Stimulated activated CD8-positive, alpha-beta memory T cell treated with anti-CD3 and anti-CD28 coated beads, Interleukin-7, amount 100 ng/mL, for 4 hours (primary cell): ENCODE measurements at regions not wholly inside any gene's neighbourhood (a gene's known extent, or its start where the extent isn't known, plus 50 kb on each side); places are given as distances from the start of the nearest gene placed in this dataset.
"Not testable (repeated sequence)": the region's sequence is repeated elsewhere in the genome, so short reads cannot be mapped to it uniquely, and the experiment has no call there.

Source experiments
- DNase-seq, 2 donors: peaks; one replicate each; pipeline ENCODE4 v3.0.0-alpha.2; 2020; ENCODE audit warnings: low read depth in 2 of 2

DNA sequence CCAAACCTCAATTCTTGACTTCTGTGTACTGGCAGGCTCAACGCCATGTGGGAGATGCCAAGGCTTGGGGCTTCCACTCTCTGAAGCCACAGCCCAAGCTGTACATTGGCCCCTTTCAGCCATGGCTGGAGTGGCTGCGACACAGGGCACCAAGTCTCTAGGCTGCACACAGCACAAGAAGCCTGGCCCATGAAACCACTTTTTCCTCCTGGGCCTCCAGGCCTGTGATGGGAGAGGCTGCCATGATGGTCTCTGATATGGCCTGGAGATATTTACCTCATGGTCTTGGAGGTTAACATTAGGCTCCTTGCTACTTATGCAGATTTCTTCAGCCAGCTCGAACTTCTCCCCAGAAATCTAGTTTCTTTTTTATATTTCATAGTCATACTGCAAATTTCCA is 724.1 kb downstream of the RNF144A start:
- not testable (repeated sequence) for DNase-seq

DNA sequence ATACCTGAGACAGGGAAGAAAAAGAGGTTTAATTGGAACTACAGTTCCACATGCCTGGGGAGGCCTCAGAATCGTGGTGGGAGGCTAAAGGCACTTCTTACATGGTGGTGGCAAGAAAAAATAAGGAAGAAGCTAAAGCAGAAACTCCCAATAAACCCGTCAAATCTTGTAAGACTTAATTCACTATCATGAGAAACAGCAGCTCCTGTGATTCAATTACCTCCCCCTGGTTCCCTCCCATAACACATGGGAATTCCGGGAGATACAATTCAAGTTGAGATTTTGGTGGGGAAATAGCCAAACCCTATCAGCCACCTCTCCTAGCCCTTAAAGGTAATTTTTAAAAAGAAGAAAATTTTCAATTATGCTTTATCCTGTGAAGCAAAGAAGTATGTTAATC is 728.8 kb downstream of the RNF144A start:
- DNase-seq, result no peak

DNA sequence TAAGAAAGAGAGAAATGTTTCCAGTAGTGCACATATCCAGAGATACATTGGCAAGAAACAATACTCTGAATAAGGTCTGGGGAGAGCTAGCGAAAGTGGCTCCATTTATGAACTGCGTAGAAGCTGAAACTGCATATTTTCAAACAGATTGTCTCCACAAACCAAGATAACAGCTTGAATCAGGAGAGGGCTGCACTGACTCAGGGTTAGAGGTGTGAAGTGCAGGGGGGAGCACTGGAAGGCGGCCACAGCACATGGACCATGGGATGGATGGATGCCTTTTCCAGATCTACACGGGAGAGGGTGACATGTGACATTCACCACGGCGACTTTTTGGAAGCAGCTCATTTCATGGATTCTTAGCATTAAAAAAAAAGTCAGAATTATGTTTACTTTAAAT is 729.4 kb downstream of the RNF144A start:
- DNase-seq, result no peak

DNA sequence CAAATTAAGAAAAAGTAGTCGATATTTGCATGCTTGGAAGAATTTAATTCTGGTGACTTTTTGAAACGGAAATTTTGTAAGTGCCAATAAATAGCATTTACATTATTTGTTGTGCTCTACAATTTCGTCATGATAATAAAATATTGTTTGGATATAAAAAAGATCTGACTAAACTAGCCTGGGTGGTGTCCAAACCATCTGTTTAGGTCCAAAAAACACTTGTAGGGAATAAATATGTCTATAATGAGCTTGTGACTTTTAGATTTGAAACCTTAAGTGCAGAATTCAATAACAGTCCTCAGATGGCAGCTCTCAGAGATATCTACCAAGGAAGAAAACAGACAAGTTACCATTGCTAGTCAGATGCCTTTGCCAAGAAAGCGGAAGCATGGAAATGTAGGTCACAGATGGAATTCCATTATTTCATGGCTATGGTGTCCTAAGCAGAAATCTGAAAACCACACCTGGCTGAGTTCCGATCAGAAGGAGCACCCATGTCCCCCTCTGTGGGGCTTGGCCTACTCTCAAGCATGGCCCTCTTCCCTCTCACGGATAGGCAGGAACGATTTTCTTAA is 731.1 kb downstream of the RNF144A start:
- DNase-seq, result no peak

GRCh38 chr2:7649461-7650228 is 732.4 kb downstream of the RNF144A start:
- DNase-seq, result no peak

GRCh38 chr2:7653617-7654016 is 736.4 kb downstream of the RNF144A start:
- no peak for DNase-seq

DNA sequence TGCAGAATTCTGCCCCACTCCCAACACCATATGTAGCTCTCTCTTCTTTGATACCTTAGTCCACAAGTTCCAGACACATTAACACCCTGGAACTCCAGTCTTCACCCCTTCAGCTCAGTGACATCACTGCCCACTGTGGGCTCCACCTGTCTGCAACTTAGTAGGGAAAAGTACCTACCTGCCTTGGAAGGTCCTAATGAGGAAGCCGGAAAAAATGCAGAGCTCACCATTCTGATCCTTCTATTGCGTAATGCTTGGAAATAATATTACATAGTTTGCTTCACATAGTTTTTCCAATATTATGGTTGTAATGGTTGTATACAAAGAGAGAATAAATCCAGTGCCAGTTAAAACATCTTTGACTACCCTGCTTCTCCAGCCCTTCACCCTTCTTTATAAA is 738.4 kb downstream of the RNF144A start:
- no peak for DNase-seq

- not testable (repeated sequence) for DNase-seq
Measured at GRCh38 chr2:7657526-7657925, 740.3 kb downstream of the RNF144A start.

GRCh38 chr2:7658486-7658885 is 741.3 kb downstream of the RNF144A start:
- DNase-seq, result no peak

DNA sequence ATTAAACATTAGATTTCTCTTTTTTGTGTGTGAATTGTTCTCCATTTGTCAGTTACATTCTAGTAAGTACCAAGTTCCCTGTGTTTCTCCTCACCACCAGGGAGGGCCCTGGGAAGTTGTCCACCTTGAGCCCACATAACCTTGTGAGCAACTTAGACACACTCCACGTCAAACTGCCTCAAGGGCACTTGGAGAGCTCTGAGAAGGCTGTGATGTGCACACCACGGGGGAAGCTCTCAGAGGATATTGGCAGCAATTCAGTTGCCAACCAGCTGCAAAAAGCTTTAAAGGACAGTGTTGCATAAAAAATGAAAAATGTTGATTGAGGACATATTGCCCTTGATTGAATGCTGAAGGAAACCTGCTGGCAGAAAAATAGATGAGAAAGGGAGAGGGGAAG is 743.6 kb downstream of the RNF144A start:
- DNase-seq, result no peak

DNA sequence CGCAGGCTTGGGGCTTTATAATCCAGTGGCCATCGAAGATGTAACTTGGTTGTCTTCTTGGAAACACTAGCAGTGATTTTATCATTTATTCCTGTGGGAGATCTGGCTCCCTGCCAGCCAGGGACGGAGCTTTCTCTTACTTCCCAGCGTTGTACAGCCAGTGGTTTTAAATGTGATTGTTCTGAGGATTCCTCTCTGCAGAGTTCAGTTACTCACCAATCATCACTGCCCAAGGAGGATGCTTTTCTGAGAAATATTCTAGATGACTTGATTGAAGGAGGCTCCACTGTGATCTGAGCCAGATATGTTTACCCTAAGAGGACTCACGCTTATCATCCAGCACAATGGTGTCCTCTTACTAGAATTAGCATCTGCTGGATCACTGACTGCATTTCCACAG is 744.3 kb downstream of the RNF144A start:
- DNase-seq, result no peak

DNA sequence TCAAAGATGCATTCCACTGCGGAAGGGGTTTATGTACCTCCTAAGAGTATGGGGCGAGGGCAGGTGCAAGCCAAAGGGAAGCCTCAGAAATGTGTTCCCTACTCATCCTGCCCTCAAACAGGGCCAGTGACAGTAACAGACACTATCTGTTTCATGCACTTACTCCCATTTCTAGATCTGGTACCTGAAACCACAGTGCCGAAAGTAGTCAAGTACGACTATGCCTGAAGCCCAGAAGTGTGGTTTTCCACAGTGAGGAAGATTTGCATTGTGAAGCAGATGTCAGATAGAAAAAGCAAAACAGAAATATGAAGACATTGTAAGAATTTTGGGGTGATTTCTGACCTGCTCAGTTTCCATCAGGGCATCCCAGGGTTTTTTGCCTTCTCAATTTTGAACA is 748.7 kb downstream of the RNF144A start:
- DNase-seq, result no peak

DNA sequence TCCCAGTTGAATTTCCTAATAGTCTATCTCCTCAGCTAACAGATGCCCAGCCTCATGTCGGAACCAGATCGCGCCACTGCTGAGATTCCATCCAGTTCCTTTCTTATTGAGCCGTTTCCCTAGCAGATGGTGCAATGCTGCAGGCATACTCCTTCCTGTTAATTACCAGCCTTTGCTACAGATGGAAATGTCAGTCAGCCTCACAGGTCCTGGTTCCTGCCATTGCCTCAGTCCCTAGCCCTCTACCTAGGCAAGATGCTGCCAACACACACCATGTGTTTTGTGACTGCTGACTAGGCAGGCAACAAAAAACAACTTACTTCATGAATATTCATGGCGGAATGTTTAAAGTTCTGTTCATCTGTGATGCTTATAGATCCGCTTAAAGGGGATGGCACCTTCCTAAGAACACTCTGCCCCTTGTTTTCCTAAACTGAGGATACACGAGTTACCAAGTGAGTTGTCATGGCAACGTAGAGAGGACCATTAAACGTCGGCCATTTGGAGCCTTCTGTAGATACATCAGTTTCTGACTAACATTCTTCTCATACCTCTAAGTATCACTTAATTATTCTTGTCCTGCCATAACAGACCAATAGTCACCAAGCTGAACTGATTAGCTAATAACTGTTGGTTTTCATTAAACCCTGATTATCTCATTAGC is 749.5 kb downstream of the RNF144A start:
- no peak for DNase-seq

GRCh38 chr2:7667260-7667757 is 750.1 kb downstream of the RNF144A start:
- no peak for DNase-seq

- DNase-seq, result no peak
Measured at GRCh38 chr2:7670905-7671641, 753.9 kb downstream of the RNF144A start.

DNA sequence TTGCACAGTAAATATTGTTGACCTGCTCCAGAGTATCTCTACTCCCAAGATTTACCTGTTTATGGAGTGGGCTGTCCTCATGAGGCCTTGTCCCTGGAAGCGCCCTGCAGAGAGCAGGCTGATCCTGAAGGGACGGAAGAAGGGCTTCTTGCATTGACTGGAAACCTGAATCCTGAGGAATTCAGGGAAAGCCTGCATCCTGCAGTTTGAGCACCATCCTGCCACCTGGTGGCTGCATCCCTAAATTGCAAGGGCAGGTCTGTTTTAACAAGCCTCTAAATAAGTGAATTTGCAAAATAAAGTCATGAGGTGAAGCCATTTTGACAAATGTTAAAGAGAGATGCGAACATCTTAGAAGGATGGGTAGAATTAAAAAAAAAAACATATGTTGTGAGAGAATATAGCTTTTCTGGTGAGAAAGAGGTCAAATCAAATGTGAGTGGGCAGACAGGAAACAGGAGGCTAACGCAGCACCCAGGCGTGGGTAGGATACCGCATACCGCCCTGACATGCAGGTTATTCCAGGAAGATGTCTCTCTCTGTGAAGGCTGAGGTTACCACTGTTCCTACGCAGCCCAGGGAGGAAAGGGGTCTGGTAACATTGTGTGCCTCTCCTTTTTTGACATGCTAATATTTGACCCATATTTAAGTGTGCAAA is 754.9 kb downstream of the RNF144A start:
- peak; percentile 59 to 68 for DNase-seq

GRCh38 chr2:7672685-7673071 is 755.5 kb downstream of the RNF144A start:
- DNase-seq, result no peak

DNA sequence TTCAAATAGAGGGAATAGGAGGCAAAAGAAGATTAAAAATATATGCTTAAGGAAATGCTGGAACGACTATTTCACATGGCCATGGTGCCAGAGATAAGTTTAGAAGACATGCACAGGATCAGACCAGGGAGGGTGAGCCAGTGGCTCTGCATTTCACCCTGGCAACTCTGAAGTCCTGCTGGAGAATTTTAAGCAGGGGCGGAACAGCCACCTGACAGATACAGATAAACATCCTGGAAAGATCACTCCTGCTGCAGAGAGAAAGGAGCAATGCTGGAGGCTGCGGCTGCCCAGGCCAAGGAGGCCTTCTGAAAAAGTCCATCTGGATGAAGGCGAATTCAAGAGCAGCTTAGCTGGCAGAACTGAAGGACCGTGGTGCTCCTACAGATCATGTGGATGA is 755.9 kb downstream of the RNF144A start:
- DNase-seq, result no peak

DNA sequence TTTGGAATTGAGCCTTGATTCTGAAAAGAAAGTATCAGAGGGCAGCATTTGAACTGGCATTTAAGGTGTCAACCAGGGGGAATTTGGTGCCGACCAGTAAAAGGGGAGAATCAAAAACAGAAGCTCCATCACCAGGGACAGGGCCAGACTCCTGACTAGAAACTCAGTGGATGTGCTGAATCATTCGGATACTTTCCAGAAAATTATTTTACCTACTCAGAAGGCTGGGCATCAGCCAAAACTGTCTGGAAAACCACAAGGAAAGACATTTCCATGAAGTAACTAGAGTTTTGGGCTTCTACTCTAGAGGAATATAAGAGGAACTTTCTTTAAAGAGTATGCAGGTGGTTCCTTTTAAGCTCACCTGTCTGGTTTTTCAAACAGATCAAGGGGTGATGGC is 756.6 kb downstream of the RNF144A start:
- DNase-seq, result no peak

DNA sequence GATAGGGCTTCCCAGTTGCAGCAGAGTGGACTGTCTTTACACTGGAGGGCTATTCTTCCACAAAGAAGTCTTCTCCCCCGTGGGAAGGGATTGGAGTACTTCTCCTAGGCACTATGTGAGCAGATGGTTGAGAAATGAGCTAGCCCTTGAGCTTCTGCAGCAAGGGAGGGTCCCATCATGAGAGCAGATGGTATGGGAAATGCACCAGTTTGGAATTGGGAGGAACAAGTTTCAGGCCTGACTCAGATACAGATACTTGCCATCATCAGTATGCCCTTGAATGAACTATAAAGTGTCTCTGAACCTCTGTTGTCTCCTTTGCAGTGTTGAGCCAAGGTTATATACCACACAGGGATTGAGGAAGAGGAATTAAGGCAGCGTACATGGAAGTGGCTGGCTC is 757.4 kb downstream of the RNF144A start:
- no peak for DNase-seq

DNA sequence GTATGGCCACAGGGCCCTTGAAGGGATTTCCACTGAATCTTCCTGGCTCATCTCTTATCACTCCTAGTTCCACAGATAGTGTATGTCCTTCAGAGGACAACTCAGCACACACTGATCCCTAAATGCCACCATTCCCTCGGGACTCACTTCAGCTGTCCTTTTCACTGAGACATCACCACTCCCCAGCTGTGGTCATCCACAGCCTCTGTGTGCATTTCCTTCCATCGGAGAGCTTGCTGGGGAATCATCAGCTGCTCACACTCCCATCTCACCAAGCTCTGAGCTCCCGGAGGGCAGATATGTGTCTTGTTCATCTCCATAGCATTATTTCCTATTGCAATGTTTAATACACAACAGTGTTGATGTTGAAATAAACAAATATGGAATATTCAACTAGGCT is 759.5 kb downstream of the RNF144A start:
- no peak for DNase-seq
